BE2C (cell line): ENCODE measurements at regions not wholly inside any gene's neighbourhood (a gene's known extent, or its start where the extent isn't known, plus 50 kb on each side); places are given as distances from the start of the nearest gene placed in this dataset.

Experiments used
- DNase-seq: peaks from one replicate; pipeline ENCODE4 v3.0.0-alpha.2; 2020
- H3K27me3 ChIP-seq: fragments of 250-450 bp; sonication (Bioruptor Pico); 2 replicates; pipeline ENCODE4 v1.5.1; 2020; ENCODE audit warnings: mild to moderate bottlenecking
- H3K36me3 ChIP-seq: fragments of 250-450 bp; sonication (Bioruptor Pico); 2 replicates; pipeline ENCODE4 v1.5.1; 2020; ENCODE audit warnings: mild to moderate bottlenecking
- H3K4me1 ChIP-seq: fragments of 250-450 bp; sonication (Bioruptor Pico); 2 replicates; pipeline ENCODE4 v1.5.1; 2020
- H3K4me3 ChIP-seq: 2 replicates; pipeline ENCODE4 v1.5.1; 2011; ENCODE audit warnings: low read depth, low read length
- H3K9me3 ChIP-seq: fragments of 250-450 bp; sonication (Bioruptor Pico); 2 replicates; pipeline ENCODE4 v1.5.1; 2020
- CTCF ChIP-seq: IDR thresholded peaks from 2 replicates; pipeline ENCODE4 v1.5.1; 2012; ENCODE audit warnings: mild to moderate bottlenecking, low read depth, low read length

GRCh38 chr4:63757929-63758328 lies 651.3 kb downstream of the TECRL start:
- no peak overlapping the region for H3K4me3 ChIP-seq
- DNase-seq: no peak
- H3K27me3 ChIP-seq: no peaks in the 10 kb centered on the region
- H3K36me3 ChIP-seq: no peaks in the 10 kb centered on the region
- TF ChIP-seq CTCF: no peak
- no peaks in the 10 kb centered on the region for H3K9me3 ChIP-seq
- H3K4me1 ChIP-seq: no peaks in the 10 kb centered on the region

- H3K27me3 ChIP-seq: no peaks in the 10 kb centered on the region
- no peaks in the 10 kb centered on the region for H3K9me3 ChIP-seq
- no peak overlapping the region for H3K4me3 ChIP-seq
- no peak for DNase-seq
- no peaks in the 10 kb centered on the region for H3K4me1 ChIP-seq
- TF ChIP-seq CTCF: no peak
- H3K36me3 ChIP-seq: no peaks in the 10 kb centered on the region
These were observed 666.4 kb downstream of the TECRL start for GRCh38 chr4:63742882-63743281.

- no peaks in the 10 kb centered on the region for H3K27me3 ChIP-seq
- no peak overlapping the region for H3K4me3 ChIP-seq
- H3K4me1 ChIP-seq: no peaks in the 10 kb centered on the region
- no peaks in the 10 kb centered on the region for H3K36me3 ChIP-seq
- no peak for DNase-seq
- no peaks in the 10 kb centered on the region for H3K9me3 ChIP-seq
- TF ChIP-seq CTCF: no peak
These were observed 679.7 kb downstream of the TECRL start for GRCh38 chr4:63729519-63729918.

- no peaks in the 10 kb centered on the region for H3K9me3 ChIP-seq
- H3K4me1 ChIP-seq: no peaks in the 10 kb centered on the region
- no peaks in the 10 kb centered on the region for H3K27me3 ChIP-seq
- no peak for TF ChIP-seq CTCF
- no peak overlapping the region for H3K4me3 ChIP-seq
- peak; percentile 19 for DNase-seq
- no peaks in the 10 kb centered on the region for H3K36me3 ChIP-seq
These were observed 680.6 kb downstream of the TECRL start for GRCh38 chr4:63728480-63729177.

GRCh38 chr4:63717384-63717783 lies 691.9 kb downstream of the TECRL start:
- no peaks in the 10 kb centered on the region for H3K4me1 ChIP-seq
- TF ChIP-seq CTCF: peak; percentile 48
- no peak overlapping the region for H3K4me3 ChIP-seq
- no peaks in the 10 kb centered on the region for H3K36me3 ChIP-seq
- no peak for DNase-seq
- no peaks in the 10 kb centered on the region for H3K27me3 ChIP-seq
- no peaks in the 10 kb centered on the region for H3K9me3 ChIP-seq

GRCh38 chr4:63708661-63709060 lies 700.6 kb downstream of the TECRL start:
- H3K4me3 ChIP-seq: no peak overlapping the region
- no peaks in the 10 kb centered on the region for H3K4me1 ChIP-seq
- no peaks in the 10 kb centered on the region for H3K27me3 ChIP-seq
- DNase-seq: no peak
- no peaks in the 10 kb centered on the region for H3K36me3 ChIP-seq
- H3K9me3 ChIP-seq: no peaks in the 10 kb centered on the region
- no peak for TF ChIP-seq CTCF
